ENCODE measurements at regions not wholly inside any gene's neighbourhood (a gene's known extent, or its start where the extent isn't known, plus 50 kb on each side); places are given as distances from the start of the nearest gene placed in this dataset.
A peak's percentile ranks its signal among the peaks of the same experiment; 100 is the strongest.

GRCh38 chr1:25049190-25049589 is 119.1 kb upstream of the RUNX3 start:
- intact Hi-C loops (cut with DNase I, micrococcal nuclease) = no loop called here
- H3K4me1 ChIP-seq (ENCODE audit: low read depth) = no peaks in the 10 kb centered on the region
- DNase-seq (peak in 1 of 3 donors; percentile 4), ATAC-seq (no peak)
- H3K9me3 ChIP-seq = no peaks in the 10 kb centered on the region
- H3K4me3 ChIP-seq = no peak overlapping the region
- H3K36me3 ChIP-seq (ENCODE audit: low read depth) = no peaks in the 10 kb centered on the region
- TF ChIP-seq CTCF (IDR thresholded peaks at IDR 0.05) = no peak

GRCh38 chr1:25048728-25049127 is 118.7 kb upstream of the RUNX3 start:
- TF ChIP-seq CTCF (IDR thresholded peaks at IDR 0.05) = no peak
- H3K36me3 ChIP-seq (ENCODE audit: low read depth) = no peaks in the 10 kb centered on the region
- intact Hi-C loops (cut with DNase I, micrococcal nuclease) = no loop called here
- H3K4me1 ChIP-seq (ENCODE audit: low read depth) = no peaks in the 10 kb centered on the region
- no peaks in the 10 kb centered on the region for H3K9me3 ChIP-seq
- ATAC-seq = no peak
- DNase-seq = no peak
- H3K4me3 ChIP-seq = no peak overlapping the region

- ATAC-seq (no peak), DNase-seq (peak in 1 of 3 donors; percentile 19)
- intact Hi-C loops (cut with DNase I, micrococcal nuclease) = no loop called here
- Histone ChIP-seq H3K4me1 (ENCODE audit: low read depth) (no peaks in the 10 kb centered on the region), H3K36me3 (ENCODE audit: low read depth) (no peaks in the 10 kb centered on the region), H3K4me3 (no peak overlapping the region), H3K9me3 (no peaks in the 10 kb centered on the region)
- no peak for TF ChIP-seq CTCF (IDR thresholded peaks at IDR 0.05)
Measured at GRCh38 chr1:25047506-25048240, 117.6 kb upstream of the RUNX3 start.

- ATAC-seq (no peak), DNase-seq (no peak)
- TF ChIP-seq CTCF (IDR thresholded peaks at IDR 0.05) = no peak
- intact Hi-C loops (cut with DNase I, micrococcal nuclease) = no loop called here
- no peaks in the 10 kb centered on the region for H3K36me3 ChIP-seq (ENCODE audit: low read depth)
- no peaks in the 10 kb centered on the region for H3K9me3 ChIP-seq
- no peak overlapping the region for H3K4me3 ChIP-seq
- no peaks in the 10 kb centered on the region for H3K4me1 ChIP-seq (ENCODE audit: low read depth)
Measured at GRCh38 chr1:25046194-25046532, 116.1 kb upstream of the RUNX3 start.

- H3K9me3 ChIP-seq = no peaks in the 10 kb centered on the region
- TF ChIP-seq CTCF (IDR thresholded peaks at IDR 0.05) = no peak
- peak in 1 of 3 donors; percentile 37 for DNase-seq
- H3K4me1 ChIP-seq (ENCODE audit: low read depth) = no peaks in the 10 kb centered on the region
- no peaks in the 10 kb centered on the region for H3K36me3 ChIP-seq (ENCODE audit: low read depth)
- ATAC-seq = no peak
- intact Hi-C loops (cut with DNase I, micrococcal nuclease) = no loop called here
- H3K4me3 ChIP-seq = no peak overlapping the region
Measured at GRCh38 chr1:25045480-25046193, 115.6 kb upstream of the RUNX3 start.

Measured in mucosa of descending colon (tissue), 3 donors.